ENCODE measurements at regions not wholly inside any gene's neighbourhood (a gene's known extent, or its start where the extent isn't known, plus 50 kb on each side); places are given as distances from the start of the nearest gene placed in this dataset.

DNA sequence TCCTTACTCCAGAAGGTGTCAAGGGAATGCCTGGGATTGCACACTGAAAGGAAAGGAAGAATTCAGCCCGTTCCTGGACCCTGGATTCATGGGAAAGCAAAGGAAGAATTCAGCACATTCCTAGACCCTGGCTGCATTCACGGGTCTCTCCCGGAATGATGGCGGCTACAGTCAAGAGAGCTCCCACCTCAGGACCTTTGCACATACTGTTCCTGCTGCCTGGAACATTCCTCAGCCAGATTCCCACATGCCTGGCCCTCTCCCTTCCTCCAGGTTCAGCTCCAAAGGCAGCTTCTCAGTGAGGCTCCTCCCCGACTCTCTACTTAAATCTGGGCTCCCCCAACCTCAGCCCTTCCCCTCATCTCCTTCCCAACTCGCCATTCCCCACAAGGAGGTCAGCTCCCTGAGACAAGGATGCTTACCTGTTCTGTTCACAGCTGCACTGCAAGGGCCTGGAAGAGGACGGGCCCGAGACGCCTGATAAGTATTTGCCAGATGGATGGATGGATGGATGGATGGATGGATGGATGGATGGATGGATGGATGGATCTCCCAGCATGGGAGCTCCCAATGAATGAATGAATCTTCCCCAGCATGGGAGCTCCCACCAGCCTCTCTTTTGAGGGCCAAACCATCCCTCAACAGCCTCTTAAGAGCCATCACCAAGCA is 77.4 kb downstream of the NCOR2 start:
- Histone ChIP-seq H3K9me3 (no peaks in the 10 kb centered on the region), H3K36me3 (peaks cover 22% of the 10 kb centered on the region), H3K27me3 (no peaks in the 10 kb centered on the region), H3K27ac (no peak overlapping the region), H3K4me1 (peaks cover 8% of the 10 kb centered on the region), H3K4me3 (no peak overlapping the region)
- intact Hi-C loops (cut with DNase I): no loop called here
- TF ChIP-seq, protein P1, sequence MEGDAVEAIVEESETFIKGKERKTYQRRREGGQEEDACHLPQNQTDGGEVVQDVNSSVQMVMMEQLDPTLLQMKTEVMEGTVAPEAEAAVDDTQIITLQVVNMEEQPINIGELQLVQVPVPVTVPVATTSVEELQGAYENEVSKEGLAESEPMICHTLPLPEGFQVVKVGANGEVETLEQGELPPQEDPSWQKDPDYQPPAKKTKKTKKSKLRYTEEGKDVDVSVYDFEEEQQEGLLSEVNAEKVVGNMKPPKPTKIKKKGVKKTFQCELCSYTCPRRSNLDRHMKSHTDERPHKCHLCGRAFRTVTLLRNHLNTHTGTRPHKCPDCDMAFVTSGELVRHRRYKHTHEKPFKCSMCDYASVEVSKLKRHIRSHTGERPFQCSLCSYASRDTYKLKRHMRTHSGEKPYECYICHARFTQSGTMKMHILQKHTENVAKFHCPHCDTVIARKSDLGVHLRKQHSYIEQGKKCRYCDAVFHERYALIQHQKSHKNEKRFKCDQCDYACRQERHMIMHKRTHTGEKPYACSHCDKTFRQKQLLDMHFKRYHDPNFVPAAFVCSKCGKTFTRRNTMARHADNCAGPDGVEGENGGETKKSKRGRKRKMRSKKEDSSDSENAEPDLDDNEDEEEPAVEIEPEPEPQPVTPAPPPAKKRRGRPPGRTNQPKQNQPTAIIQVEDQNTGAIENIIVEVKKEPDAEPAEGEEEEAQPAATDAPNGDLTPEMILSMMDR (IDR thresholded peaks at IDR 0.05): no peak
- no peak for DNase-seq
- no peak for ATAC-seq

DNA sequence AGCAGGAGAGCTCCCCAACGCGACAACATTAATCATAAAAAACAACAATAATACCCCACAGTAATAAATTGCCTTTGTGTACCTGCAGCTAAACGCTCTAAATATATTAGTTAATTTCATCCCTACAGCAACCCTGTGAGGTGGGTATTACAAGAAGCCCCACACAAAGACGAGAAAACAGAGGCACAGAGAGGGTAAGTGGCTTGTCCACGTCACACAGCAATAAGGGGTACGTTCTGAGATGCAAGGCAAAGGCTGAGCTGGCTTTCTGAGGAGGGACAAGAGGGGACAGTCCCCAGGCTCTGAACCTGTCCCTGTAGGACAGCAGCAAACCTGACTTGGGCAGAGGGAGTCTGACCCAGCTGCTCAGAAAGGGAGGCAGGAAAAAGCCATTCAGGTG is 78.2 kb downstream of the NCOR2 start:
- TF ChIP-seq, protein P1 (IDR thresholded peaks at IDR 0.05): no peak
- no peak overlapping the region for H3K27ac ChIP-seq
- H3K4me1 ChIP-seq: peaks cover 8% of the 10 kb centered on the region
- intact Hi-C loops (cut with DNase I): no loop called here
- DNase-seq: no peak
- no peak overlapping the region for H3K4me3 ChIP-seq
- ATAC-seq: no peak
- H3K36me3 ChIP-seq: peaks cover 19% of the 10 kb centered on the region
- no peaks in the 10 kb centered on the region for H3K9me3 ChIP-seq
- no peaks in the 10 kb centered on the region for H3K27me3 ChIP-seq

DNA sequence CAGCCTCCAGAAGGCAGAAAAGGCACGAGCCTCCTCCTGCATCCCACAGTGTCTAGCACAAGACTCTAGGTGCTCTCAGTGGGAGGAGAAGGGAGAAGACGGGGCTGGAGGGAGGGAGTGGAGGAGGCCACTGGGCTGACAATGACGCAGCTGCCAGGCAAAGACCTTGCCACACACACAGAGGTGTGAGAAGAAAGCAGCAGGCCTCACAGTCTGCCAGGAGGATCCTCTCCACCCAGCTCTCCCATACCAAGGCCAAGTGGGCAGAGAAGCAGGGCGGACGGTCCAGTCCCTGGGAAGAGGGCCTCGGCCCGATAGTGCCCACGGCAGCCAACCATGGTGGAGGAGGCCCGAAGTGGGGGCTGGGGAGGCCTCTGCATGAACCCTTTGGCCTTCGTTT is 78.9 kb downstream of the NCOR2 start:
- H3K27ac ChIP-seq: no peak overlapping the region
- H3K36me3 ChIP-seq: peaks cover 19% of the 10 kb centered on the region
- no peaks in the 10 kb centered on the region for H3K9me3 ChIP-seq
- TF ChIP-seq, protein P1 (IDR thresholded peaks at IDR 0.05): no peak
- H3K4me1 ChIP-seq: peaks cover 8% of the 10 kb centered on the region
- intact Hi-C loops (cut with DNase I): no loop called here
- DNase-seq (no peak), ATAC-seq (no peak)
- no peak overlapping the region for H3K4me3 ChIP-seq
- no peaks in the 10 kb centered on the region for H3K27me3 ChIP-seq

DNA sequence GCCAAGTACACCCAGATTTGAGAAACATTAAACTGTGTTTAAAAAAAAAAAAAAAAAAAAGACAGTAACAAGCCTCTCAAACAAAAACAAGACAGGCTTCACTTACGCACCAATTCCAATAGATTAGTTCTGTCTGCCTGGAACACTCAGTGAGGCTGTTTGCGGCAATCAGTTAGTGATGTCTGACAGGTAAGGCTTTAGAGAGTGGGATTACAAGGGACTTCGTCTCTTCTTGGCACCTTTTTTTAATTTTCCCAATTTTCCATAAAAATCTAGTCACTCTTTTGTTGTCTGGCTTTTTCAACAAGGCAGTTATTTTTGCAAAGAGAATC is 79.6 kb downstream of the NCOR2 start:
- intact Hi-C loops (cut with DNase I): no loop called here
- TF ChIP-seq, protein P1 (IDR thresholded peaks at IDR 0.05): no peak
- no peak for DNase-seq
- Histone ChIP-seq H3K4me1 (peaks cover 8% of the 10 kb centered on the region), H3K27me3 (no peaks in the 10 kb centered on the region), H3K36me3 (peaks cover 26% of the 10 kb centered on the region), H3K4me3 (no peak overlapping the region), H3K27ac (no peak overlapping the region), H3K9me3 (no peaks in the 10 kb centered on the region)
- no peak for ATAC-seq

DNA sequence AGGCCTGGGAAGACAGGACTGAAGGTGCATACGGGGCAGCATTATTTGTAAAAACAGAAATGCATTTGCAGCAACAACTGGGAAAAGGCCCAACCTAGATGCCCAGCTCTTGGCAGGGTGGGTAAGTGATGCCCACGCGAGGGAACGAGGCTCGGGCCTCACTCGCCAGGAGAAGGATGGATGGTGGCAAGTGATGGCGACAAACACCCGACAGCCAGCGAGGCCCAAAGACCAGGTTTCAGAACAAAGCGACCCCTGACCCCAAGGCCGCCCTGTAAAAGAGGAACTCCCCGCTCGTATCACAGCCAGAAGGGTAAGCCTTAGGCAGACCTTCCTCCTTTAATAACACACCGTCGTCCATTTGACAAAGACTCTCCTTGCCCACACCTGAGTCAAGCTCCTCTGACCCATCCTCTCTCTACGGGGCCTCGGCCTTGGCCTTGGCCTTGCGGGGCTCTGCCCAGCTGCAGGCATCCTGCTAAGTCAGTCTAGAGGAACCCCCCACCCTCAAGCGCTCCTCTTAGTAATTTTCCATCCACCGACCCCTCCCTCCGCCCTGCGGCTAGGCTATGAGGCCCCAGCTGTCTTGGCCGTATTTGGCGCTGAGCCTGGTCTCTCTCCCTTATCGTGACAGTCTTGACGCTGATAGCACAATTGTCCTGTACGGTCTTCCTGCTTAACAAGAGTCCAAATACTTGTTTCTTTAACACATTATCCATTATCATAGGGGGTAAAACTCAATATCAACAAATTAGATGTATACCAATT is 80.2 kb downstream of the NCOR2 start:
- no peak for DNase-seq
- no peak for ATAC-seq
- intact Hi-C loops (cut with DNase I): no loop called here

More for the DNA sequence above, 80.2 kb downstream of the NCOR2 start:
- Histone ChIP-seq H3K27me3 (no peaks in the 10 kb centered on the region), H3K36me3 (peaks cover 28% of the 10 kb centered on the region), H3K9me3 (no peaks in the 10 kb centered on the region), H3K27ac (no peak overlapping the region), H3K4me1 (peaks cover 8% of the 10 kb centered on the region), H3K4me3 (no peak overlapping the region)
- TF ChIP-seq, protein P1 (IDR thresholded peaks at IDR 0.05): no peak
